ENCODE measurements at regions not wholly inside any gene's neighbourhood (a gene's known extent, or its start where the extent isn't known, plus 50 kb on each side); places are given as distances from the start of the nearest gene placed in this dataset.

DNA sequence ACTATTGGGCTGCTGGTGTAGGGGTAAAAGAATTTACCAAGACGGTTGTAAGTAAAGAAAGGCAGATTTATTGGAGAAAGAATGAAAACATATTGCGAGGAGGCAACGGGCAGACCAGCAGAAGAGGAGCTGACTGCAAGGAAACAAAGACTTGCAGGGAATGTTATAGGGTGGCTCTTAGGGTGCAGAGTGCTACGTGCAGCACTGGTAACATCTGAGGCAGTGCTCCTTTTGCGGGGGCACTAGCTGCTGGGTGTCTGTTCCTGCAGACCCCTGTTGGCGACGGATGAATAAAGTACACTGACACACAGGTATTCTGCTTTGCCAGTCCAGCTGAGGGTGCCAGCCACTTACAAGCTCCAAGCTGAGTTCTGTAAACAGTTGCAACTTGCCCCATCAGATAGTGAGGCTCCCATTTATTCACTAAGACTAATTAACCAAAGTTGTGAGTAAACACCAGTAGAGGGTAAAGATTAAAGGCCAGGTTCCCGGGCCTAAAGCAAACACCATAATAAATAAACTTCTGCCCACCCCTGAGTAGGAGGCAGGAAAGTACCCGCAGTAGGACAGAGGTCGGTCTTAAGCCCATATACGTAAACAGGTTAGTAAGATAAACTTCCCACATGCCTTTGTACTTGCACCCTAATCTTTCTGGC is 140.2 kb upstream of the KCNK1 start:
- Histone ChIP-seq H3K27me3 (no peaks in the 10 kb centered on the region), H3K36me3 (replicated peaks; ENCODE audit: insufficient read depth, low read depth) (no peaks in the 10 kb centered on the region), H3K4me2 (peak overlapping the region; percentile 50), H3K4me1 (ENCODE audit: insufficient read depth) (peaks cover 15% of the 10 kb centered on the region), H3K79me2 (no peaks in the 10 kb centered on the region), H3K9me2 (replicated peaks; ENCODE audit: insufficient read depth) (no peaks in the 10 kb centered on the region), H4K20me1 (ENCODE audit: insufficient read depth, poor library complexity, severe bottlenecking) (no peaks in the 10 kb centered on the region), H3K4me3 (no peak overlapping the region), H3K27ac (peak overlapping the region; percentile 98), H3K9me3 (ENCODE audit: low read depth) (no peaks in the 10 kb centered on the region), H2AFZ (no peak overlapping the region)
- 52% methylated on average over 11 of the region's 11 CpGs for WGBS (ENCODE audit: low lambda C conversion rate, missing lambda C conversion rate)
- TF ChIP-seq EZH2phosphoT487 (IDR thresholded peaks at IDR 0.05; ENCODE audit: low read depth, severe bottlenecking, unreplicated experiment), result no peak
- TF ChIP-seq, protein P1, sequence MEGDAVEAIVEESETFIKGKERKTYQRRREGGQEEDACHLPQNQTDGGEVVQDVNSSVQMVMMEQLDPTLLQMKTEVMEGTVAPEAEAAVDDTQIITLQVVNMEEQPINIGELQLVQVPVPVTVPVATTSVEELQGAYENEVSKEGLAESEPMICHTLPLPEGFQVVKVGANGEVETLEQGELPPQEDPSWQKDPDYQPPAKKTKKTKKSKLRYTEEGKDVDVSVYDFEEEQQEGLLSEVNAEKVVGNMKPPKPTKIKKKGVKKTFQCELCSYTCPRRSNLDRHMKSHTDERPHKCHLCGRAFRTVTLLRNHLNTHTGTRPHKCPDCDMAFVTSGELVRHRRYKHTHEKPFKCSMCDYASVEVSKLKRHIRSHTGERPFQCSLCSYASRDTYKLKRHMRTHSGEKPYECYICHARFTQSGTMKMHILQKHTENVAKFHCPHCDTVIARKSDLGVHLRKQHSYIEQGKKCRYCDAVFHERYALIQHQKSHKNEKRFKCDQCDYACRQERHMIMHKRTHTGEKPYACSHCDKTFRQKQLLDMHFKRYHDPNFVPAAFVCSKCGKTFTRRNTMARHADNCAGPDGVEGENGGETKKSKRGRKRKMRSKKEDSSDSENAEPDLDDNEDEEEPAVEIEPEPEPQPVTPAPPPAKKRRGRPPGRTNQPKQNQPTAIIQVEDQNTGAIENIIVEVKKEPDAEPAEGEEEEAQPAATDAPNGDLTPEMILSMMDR (IDR thresholded peaks at IDR 0.05; ENCODE audit: poor library complexity), result no peak
- no peak for TF ChIP-seq EZH2 (IDR thresholded peaks at IDR 0.05; ENCODE audit: borderline replicate concordance)
- peak; percentile 40 for DNase-seq (ENCODE audit: low spot score)

DNA sequence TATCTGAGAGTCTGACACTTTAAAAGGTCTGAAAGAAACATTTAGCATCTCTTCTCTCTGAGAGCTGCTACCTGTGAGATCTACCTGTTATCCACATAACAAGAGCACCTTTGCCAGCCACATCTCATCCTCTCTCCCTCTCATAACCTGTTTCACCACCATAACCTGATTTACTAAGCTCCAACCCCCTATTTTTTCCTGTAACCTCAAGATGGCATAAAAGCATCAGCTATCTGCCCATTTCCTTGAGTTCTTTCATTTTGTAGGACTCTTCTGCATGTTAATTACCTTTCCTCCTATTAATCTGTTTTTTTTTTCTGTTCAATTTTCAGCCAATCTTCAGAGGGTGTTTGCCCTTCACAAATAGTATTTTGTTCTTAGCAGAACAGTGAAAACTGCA is 136.5 kb upstream of the KCNK1 start:
- H3K79me2 ChIP-seq, result no peaks in the 10 kb centered on the region
- H3K4me2 ChIP-seq, result no peak overlapping the region
- H2AFZ ChIP-seq, result no peak overlapping the region
- H3K36me3 ChIP-seq (replicated peaks; ENCODE audit: insufficient read depth, low read depth), result no peaks in the 10 kb centered on the region
- H3K27ac ChIP-seq, result no peak overlapping the region
- H3K4me1 ChIP-seq (ENCODE audit: insufficient read depth), result peaks cover 29% of the 10 kb centered on the region
- no peaks in the 10 kb centered on the region for H3K27me3 ChIP-seq
- H3K4me3 ChIP-seq, result no peak overlapping the region
- no peaks in the 10 kb centered on the region for H3K9me3 ChIP-seq (ENCODE audit: low read depth)
- DNase-seq (ENCODE audit: low spot score), result no peak
- TF ChIP-seq, protein P1 (IDR thresholded peaks at IDR 0.05; ENCODE audit: poor library complexity), result peak; percentile 18
- TF ChIP-seq EZH2phosphoT487 (IDR thresholded peaks at IDR 0.05; ENCODE audit: low read depth, severe bottlenecking, unreplicated experiment), result no peak
- no peaks in the 10 kb centered on the region for H4K20me1 ChIP-seq (ENCODE audit: insufficient read depth, poor library complexity, severe bottlenecking)
- H3K9me2 ChIP-seq (replicated peaks; ENCODE audit: insufficient read depth), result no peaks in the 10 kb centered on the region

DNA sequence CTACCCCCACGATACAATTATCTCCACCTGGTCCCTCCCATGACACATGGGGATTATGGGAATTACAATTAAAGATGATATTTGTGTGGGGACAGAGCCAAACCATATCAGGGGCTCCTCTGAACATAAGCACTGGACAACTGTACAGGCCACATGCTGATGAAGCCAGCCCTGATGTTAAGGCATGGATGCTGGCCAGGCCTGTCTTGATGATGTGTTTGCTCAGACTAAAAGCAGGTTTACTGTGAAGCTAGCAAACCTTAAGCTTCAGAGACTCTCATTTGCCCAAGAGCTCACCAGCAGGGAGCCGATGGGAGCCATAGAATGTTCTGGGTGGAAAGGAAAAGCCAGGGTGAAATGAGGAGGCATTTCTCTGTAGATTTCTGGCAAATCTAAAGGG is 135.3 kb upstream of the KCNK1 start:
- no peak overlapping the region for H3K4me2 ChIP-seq
- TF ChIP-seq, protein P1 (IDR thresholded peaks at IDR 0.05; ENCODE audit: poor library complexity), result no peak
- TF ChIP-seq EZH2 (IDR thresholded peaks at IDR 0.05; ENCODE audit: borderline replicate concordance), result no peak
- TF ChIP-seq EZH2phosphoT487 (IDR thresholded peaks at IDR 0.05; ENCODE audit: low read depth, severe bottlenecking, unreplicated experiment), result no peak
- H3K4me3 ChIP-seq, result no peak overlapping the region
- no peaks in the 10 kb centered on the region for H3K9me2 ChIP-seq (replicated peaks; ENCODE audit: insufficient read depth)
- H4K20me1 ChIP-seq (ENCODE audit: insufficient read depth, poor library complexity, severe bottlenecking), result no peaks in the 10 kb centered on the region
- WGBS (ENCODE audit: low lambda C conversion rate, missing lambda C conversion rate), result 94% methylated on average over 2 of the region's 2 CpGs
- no peak for DNase-seq (ENCODE audit: low spot score)
- no peaks in the 10 kb centered on the region for H3K79me2 ChIP-seq
- no peaks in the 10 kb centered on the region for H3K27me3 ChIP-seq
- H2AFZ ChIP-seq, result no peak overlapping the region
- H3K27ac ChIP-seq, result no peak overlapping the region
- H3K36me3 ChIP-seq (replicated peaks; ENCODE audit: insufficient read depth, low read depth), result no peaks in the 10 kb centered on the region
- H3K4me1 ChIP-seq (ENCODE audit: insufficient read depth), result peaks cover 26% of the 10 kb centered on the region
- no peaks in the 10 kb centered on the region for H3K9me3 ChIP-seq (ENCODE audit: low read depth)
